NCI-H1105 (cell line): ENCODE measurements at regions not wholly inside any gene's neighbourhood (a gene's known extent, or its start where the extent isn't known, plus 50 kb on each side); places are given as distances from the start of the nearest gene placed in this dataset.
"Not testable (repeated sequence)": the region's sequence is repeated elsewhere in the genome, so short reads cannot be mapped to it uniquely, and the experiment has no call there.

ENCODE experiments used
- DNase-seq: peaks from one replicate; lab custom pipeline; 2025; lab: John Stamatoyannopoulos, UW

DNA sequence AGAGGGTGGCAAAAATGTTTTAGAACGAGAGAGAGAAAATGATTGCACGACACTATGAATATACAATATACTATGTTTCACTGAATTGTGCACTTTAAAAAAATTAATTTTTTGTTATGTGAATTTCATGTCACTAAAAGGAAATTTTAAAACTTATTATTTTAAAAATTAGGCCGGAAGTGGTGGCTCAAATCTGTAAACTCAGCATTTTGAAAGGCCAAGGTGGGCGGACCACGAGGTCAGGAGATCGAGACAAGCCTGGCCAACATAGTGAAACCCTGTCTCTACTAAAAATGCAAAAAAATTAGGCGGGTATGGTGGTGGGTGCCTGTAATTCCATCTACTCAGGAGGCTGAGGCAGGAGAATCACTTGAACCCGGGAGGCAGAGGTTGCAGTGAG lies 642.5 kb downstream of the XPNPEP1 start:
- DNase-seq, result no peak

DNA sequence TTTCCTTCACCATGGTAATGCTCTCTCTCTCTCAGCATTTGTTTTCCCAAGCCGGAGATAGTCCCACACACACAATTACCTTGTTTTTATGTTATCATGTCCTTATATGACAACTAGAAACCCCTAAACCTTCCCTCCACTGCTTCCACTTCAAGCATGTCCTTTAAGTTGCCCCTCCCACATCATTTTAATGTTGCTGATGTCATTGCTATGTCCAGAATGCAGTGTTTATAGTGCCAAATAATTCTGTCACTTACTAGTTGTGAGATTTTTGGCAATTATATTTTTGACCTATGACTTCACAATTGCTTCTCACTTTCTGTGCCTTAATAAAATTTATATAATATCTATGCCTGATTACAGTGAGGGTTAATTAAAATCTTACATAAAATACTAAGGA lies 645.9 kb downstream of the XPNPEP1 start:
- no peak for DNase-seq

DNA sequence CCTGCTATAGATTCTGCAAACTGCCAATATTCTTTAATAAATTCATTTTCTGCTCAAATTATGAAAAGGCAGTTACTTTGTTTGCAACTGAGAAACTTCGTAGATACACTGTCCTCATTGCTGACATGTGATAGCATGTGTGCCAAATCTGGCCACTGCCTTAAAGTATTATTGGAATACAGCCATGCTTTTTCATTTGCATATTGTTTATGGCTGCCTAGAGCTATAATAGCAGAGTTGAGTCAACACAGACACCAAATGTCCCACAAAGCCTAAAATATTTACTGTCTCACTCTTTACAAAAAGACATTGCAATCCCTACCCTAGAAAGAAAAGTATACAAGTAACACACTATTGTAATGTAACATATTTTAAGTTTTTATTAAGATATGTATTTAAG lies 647.4 kb downstream of the XPNPEP1 start:
- DNase-seq, result no peak

DNA sequence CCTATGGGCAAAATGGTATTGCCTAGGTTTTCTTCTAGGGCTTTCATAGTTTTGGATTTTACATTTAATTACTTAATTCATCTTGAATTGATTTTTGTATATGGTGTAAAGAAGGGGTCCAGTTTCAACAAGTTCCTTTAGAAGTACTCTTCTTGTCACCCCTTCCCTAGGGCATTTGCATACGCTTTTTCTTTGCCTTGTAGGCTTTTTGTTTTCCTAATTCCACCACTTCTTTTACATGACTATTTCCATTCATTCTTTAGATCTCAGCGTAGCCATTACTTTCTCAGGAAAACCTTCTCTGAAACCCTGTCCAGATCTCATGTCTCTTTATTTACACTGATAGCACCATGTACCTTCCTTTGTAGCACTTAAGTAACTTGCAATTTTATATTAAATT lies 648.6 kb downstream of the XPNPEP1 start:
- DNase-seq, result no peak

DNA sequence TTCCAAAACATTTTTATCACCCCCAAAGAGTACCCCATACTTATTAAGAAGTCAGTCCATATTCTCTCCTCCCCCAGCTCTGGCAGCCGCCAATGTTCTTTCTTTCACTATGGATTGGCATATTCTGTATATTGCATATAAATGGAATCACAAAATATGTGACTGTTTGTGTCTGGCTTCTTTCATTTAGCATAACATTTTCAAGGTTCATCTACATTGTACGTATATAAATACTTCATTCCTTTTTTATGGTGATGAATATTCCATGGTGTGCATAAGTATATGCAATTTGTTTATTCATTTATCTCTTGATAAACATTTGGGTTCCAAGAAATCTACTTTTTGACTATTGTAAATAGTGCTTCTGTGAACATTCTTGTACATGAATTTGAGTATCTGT lies 653.1 kb downstream of the XPNPEP1 start:
- DNase-seq, result no peak

DNA sequence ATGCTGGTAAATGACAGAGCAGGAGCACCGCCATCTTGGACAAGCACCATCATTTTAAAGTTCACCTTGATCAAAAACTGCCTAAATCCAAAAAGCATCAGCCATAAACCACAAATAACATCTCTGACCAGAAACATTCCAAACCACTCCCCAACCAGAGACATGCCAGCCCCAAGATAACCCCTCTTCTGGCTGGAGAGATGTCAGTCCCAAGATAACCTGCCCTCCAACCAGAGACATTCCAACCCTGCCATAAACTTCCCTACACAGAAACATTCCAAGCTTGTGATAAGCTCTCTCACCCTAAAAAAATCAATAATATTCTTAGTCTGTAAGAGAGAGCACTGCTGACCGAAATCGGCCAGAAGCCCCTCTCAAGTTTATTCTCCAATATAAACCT lies 659.3 kb downstream of the XPNPEP1 start:
- DNase-seq, result no peak

DNA sequence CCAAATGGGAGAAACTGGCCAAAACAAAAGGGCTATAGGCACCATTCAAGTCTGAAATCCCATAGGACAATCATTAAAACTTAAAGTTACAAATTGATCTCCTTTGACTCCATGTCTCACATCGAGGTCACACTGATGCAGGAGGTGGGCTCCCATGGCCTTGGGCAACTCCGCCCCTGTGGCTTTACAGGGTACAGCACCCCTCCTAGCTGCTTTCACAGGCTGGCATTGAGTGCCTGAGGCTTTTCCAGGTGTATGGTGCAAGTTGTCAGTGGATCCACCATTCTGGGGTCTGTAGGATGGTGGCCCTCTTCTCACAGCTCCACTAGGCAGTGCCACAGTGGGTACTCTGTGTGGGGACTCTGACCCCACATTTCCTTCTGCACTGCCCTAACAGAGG lies 662.1 kb downstream of the XPNPEP1 start:
- no peak for DNase-seq

DNA sequence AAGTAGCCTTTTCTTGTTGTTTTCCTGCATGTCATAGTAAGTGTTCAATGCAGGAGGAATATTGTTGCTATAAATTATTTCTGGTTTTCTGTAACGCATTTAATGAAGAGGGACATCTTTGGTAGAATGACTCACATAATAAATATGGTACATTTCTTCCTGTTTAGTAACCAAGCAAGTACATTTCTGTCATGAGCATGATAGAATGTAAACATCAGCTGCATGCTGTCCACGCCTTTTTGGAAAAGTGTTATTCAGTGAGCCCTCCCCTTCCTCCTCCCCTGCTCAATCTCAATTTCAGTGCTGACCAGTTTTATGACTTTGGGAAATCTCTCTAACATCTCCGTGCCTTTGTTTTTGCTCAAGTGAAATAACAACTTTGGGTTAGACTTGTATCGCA lies 664.0 kb downstream of the XPNPEP1 start:
- no peak for DNase-seq

DNA sequence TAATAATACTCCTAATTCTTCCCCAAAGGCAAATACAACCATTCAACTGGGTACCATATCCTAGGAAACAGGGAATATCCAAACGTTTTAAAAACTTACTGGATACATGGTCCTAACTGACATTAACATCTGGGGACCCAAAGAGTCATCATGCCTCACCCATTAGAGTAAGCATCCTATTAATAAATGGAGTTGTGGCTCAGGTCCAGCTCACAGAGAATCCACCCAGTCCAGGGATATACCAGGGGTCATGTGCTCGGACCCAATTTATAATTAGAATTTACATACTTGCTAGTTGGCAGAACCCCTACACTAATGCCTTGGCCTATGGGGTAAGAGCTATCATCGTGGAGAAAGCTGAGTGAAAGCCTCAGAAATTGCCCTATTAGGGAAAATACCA lies 670.0 kb downstream of the XPNPEP1 start:
- DNase-seq, result no peak

DNA sequence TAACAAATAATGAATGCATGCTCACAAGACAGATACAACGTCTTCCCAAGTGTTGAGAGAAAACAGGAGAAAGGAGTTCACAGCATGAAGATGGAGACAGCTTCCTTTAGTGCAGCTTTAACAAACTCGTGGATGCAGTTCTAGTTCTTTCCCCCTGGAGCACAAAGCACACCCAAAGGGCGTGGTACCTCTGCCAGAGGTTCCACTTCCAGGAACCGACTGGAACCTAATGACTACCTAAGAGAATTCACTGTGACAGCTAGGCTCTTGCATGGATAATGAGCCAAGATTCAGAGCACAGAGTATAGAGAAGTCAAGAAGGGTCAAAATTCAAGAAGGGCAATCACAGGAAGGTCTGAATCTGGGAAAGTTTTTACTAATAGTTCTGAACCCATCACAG lies 673.2 kb downstream of the XPNPEP1 start:
- no peak for DNase-seq

DNA sequence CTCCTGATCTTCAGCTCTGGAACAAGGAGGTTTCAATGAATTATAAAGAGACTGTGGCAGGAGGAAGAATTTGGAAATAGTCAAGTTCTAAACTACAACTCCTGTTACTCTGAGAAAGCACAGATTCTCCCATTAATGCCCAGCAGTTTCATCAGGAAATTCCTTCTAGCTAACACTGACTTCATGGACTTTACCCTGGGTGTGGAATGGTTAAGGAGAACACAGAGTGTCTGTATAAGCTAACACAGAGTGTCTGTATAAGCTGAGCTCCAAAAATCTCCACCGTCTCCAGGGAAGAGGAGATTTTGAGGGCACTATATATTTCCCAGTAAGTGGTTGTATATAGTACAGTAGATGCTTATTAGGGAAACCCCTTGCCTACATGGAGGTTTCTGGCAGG lies 675.5 kb downstream of the XPNPEP1 start:
- DNase-seq, result no peak

DNA sequence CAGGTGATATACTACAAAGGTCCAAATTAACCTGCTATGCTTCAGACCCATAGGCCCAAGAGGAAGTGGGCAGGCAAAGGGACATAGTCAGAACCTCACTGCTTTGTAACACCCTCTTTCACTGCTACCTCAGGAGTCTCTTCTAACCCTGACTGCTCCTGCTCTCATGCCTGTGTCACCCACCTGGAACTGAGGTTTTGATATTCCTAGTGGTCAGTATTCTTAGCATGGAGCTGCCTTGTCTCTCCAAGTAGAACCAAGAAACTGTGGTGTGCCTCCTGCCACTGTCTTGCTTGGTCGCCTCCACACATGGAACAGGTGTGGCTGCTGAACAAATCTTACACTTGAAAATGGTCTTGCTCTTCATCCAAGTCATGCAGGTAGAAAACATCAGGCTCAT lies 677.5 kb downstream of the XPNPEP1 start:
- DNase-seq, result no peak

DNA sequence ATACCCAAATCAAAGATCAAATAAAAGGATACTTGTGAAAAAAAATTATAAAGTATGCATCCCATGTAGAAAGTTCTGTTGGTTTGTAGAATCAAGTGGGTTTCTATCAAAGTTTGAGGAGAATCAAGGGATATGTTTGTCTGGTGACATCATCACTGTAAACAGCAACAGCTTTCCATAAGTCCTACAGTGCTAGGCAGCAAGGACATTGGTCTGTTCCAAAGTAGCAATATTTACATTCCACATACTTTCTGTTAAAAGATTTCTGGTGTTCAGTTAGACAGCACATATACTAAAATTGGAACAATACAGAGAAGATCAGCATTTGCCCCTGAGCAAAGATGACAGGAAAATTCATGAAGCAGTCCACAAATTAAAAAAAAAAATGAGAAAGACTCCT lies 683.9 kb downstream of the XPNPEP1 start:
- DNase-seq, result no peak

DNA sequence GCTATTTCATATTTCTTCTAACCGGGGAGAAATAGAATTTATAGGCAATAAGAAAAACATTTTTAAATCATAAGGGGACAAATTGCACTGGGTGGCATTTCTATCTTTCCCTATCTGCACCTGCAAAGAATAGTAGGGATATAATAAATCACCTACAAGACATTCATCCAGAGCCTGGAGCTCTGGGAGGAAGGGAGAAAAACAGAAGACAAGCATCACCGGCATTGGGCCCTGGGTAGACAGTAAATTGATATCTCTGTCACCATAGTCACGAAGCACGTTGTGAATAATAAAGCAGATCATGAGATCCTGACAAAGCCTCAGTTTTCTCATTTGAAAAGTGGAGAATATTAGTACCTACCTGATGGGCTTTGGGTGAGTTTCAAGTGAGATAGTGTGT lies 685.6 kb downstream of the XPNPEP1 start:
- DNase-seq, result no peak

DNA sequence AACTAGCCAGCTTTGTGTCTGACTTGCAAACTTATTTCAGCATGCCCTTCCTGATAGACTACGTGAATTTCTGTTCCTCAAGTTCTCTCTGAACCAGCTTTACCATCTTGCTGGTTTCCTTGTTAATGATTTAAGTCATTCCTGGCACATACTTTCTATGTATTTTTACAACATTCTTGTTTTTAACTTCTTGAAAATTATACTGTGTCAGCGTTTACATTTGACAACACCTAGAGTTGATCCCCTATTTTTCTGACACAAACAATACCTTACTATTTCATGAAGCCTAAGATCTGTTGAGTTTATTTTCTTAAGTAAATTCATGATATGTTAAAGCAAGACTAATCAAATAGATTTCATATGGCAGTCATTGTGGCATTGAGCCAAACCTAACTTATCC lies 686.3 kb downstream of the XPNPEP1 start:
- DNase-seq, result no peak

DNA sequence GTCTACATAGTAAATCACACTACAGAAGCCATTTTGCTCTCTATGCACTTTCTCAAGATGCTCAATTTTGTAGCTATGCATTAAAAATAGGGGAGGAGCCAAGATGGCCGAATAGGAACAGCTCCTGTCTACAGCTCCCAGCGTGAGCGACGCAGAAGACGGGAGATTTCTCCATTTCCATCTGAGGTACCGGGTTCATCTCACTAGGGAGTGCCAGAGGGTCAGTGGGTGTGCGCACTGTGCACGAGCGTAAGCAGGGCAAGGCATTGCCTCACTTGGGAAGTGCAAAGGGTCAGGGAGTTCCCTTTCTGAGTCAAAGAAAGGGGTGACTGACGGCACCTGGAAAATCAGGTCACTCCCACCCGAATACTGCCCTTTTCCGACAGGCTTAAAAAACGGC lies 699.8 kb downstream of the XPNPEP1 start:
- not testable (repeated sequence) for DNase-seq

DNA sequence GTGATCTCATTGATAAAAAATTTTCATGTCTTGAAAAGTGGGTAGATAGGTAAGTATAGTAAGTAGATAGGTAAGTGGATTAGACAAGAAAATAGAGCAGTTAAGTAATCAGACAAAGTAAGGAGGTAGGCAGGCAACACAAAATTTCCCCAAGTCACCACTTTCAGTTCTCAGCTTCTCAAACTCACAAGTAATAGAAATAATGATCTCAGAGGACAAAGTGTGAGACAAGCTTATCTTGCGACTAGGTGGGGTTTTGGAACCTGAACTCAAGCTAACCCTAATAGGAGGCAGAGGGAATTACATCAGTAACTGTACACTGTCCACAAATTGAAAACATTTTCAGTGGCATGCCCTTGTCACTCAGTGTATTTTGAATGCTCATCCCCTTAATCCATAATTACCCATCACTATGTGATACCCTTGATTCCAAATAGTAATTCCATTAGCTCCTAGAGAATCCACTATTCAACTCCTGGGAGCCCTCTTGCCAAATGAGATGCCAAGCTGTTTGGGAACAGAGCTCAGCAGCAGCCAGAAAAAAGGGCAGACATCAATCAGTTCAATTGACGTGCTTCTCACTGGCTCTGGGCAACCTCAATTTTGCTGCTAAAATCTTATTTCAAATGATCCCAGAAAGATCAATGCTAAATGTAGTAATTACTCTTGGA lies 703.2 kb downstream of the XPNPEP1 start:
- DNase-seq, result no peak

DNA sequence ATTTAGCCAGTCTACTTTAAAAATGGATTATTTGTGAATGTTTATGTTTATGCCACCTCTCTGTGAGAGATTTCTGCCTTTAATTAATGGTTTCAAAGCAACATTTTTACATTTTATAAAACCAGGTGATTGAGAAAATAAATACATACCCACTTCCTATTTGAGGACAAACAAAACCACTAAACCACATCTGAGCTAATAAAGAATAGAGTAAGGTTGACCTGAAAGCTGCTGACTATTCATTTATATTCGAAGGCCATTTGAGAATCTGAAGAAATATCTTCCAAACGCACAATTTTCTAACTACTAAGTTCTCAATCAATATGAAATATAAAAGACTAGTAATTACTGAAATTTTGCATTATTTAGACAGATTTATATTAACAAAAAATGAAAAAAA lies 705.1 kb downstream of the XPNPEP1 start:
- DNase-seq, result no peak

DNA sequence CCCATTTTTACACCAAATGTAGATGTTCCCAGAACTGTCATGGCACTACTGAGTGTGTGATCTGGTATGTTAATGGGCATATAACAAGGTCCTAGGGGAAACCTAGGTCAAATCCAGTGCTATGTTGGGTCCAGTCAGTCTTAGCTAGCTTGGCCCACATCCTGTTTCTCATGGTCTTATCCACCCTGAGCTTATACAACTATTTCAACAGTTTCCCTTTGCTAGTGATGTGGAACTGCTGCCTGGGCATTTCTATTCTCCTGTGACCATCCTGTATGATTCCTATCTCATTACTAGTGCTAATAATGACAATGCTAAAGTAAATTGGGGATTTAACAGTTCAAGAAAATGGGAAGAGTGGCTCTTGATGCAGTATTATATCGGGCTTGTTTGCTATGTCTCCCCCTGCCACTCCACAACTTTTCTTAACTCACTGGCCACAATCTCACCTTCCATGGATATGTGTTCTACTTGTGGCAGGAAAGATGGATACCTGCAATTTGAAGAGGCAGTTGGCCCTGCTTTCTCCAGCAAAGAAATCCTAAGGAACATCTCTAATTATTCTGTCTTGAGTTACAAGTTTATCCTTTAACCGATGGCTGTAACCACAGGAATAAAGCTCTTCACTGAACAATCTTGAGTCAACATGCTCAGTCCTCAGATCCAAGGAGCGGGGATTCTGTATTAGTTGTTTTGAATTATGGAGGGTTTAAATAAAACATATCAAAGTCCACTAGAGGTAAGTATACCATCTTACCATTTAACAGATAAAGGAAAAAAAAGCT lies 707.8 kb downstream of the XPNPEP1 start:
- no peak for DNase-seq

DNA sequence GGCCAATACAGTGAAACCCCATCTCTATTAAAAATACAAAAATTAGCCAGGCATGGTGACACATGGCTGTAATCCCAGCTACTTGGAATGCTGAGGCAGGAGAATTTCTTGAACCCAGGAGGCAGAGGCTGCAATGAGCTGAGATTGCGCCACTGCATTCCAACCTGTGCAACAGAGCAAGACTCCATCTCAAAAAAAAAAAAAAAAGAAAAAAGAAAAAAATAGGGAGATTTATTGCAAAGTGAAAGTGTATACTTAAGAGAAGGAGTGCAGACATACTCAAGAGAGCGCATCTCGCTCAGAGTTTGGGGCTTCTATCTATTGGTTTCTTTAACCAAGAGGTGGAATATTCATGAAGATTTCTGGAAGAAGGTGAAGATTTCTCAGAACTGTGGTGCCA lies 708.4 kb downstream of the XPNPEP1 start:
- not testable (repeated sequence) for DNase-seq

DNA sequence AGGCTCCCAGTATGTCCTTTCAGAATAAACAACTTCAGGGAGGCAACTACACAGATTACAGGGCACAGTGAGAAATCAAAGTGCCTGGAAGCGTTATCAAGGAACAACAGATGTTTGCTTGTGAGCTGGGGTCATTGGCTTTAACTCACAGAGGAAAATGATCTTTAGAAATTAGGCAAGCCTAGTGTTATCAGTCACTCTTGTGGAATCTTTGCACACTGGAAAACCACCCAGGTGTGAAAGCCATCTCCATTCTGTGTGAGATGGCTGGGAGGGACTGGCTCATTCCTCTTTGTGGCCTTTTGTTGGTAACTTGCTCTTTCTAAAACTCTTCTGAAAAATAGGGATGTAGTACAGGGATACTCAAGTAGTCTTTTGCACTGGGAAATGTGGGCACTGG lies 716.0 kb downstream of the XPNPEP1 start:
- DNase-seq, result no peak

DNA sequence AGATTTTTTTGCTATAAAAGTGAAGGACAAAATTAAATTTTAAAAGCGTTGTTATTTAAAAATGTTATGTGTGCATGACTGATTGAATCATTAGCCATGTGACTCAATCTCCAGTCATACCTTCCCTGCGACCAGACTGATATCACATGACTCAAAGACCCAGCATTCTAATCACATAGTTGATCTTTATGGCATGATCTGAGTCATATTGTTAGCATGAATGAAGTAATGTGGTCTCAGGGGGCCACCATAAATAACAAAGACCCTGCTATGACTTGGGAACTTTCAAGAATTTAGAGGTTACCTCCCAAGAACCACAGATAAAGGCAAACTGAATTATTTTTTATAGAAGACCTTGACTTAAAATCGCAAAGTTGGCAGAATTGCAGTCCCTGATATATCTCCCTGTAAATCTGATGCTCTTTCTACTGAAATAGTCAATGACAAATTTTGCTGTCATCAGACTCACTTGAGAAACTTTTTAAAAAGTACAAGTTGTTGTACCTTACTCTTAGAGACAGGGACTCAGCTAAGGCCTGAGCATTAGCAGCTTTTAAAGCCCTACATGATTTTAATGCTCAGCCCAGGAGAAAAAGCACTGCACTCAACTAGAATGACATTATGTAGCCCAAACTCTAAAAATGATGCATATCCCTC lies 717.3 kb downstream of the XPNPEP1 start:
- DNase-seq, result no peak

DNA sequence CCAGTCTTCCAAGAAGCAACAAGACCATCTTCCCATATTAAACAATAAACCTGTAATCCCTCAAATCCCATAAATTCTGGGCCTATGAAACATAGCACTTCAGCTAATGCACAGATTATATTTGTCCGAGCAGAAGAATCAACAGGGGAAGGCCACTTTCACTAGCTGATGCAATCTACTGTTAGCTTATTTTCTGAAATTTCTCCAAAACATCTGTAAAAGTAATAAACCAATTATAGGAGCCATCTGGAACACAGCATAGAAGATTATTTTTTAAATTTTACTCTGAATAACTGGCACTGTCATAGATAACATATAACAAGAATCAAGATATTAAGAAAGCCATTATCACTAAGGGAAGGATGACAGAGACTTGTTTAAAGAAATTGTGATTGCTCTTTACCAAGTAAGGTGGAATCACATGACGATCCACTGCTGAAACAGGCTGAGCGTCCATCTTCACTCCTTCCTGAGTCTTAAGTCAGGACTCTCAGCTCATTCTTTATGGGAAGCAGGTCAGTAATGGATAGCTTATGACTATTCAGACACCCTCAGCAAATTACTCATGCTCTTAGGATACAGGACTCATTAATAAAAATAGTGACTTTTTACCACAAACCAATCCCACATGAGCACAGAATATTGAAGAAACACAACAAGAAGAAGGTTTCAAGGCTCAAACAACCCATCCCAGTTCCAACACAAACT lies 719.5 kb downstream of the XPNPEP1 start:
- no peak for DNase-seq
